ENCODE measurements at regions not wholly inside any gene's neighbourhood (a gene's known extent, or its start where the extent isn't known, plus 50 kb on each side); places are given as distances from the start of the nearest gene placed in this dataset.

GRCh38 chrX:22629105-22629725 lies 356.5 kb downstream of the CBLL2 start:
- in situ Hi-C loops (cut with MboI; ENCODE audit: low pct_unique_long_range_greater_than_20kb, low sequenced_read_pairs): no loop called here
- no peak for DNase-seq

- in situ Hi-C loops (cut with MboI; ENCODE audit: low pct_unique_long_range_greater_than_20kb, low sequenced_read_pairs): no loop called here
- DNase-seq: no peak
Measured at GRCh38 chrX:22634083-22634482, 361.4 kb downstream of the CBLL2 start.

GRCh38 chrX:22634751-22635150 lies 362.0 kb downstream of the CBLL2 start:
- no peak for DNase-seq
- in situ Hi-C loops (cut with MboI; ENCODE audit: low pct_unique_long_range_greater_than_20kb, low sequenced_read_pairs): no loop called here

- in situ Hi-C loops (cut with MboI; ENCODE audit: low pct_unique_long_range_greater_than_20kb, low sequenced_read_pairs): no loop called here
Measured at GRCh38 chrX:22648281-22648680, 351.5 kb upstream of the DDX53 start.

GRCh38 chrX:22650691-22651090 lies 349.1 kb upstream of the DDX53 start:
- in situ Hi-C loops (cut with MboI; ENCODE audit: low pct_unique_long_range_greater_than_20kb, low sequenced_read_pairs): no loop called here
- no peak for DNase-seq

More at GRCh38 chrX:22648281-22648680, 351.5 kb upstream of the DDX53 start:
- no peak for DNase-seq

DNA sequence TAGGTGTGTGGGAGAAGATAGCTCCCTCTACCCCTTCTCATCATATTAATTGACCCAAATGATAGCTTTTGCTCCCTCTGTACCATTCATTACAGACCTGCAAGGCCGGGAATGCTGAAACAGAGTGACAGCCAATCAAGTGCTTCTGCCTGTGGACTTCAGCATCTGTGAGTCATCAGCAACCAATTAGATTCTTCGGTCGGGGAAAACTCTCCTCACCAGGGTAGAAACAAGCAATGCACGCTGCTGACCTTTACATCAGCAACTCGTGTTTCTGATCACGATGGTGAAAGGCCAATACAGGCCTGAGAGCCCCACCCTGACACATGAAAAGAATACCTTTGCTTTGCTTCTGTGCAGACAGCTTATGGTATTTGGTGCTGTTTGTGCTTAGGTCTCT lies 347.2 kb upstream of the DDX53 start:
- in situ Hi-C loops (cut with MboI; ENCODE audit: low pct_unique_long_range_greater_than_20kb, low sequenced_read_pairs): no loop called here
- DNase-seq: no peak

DNA sequence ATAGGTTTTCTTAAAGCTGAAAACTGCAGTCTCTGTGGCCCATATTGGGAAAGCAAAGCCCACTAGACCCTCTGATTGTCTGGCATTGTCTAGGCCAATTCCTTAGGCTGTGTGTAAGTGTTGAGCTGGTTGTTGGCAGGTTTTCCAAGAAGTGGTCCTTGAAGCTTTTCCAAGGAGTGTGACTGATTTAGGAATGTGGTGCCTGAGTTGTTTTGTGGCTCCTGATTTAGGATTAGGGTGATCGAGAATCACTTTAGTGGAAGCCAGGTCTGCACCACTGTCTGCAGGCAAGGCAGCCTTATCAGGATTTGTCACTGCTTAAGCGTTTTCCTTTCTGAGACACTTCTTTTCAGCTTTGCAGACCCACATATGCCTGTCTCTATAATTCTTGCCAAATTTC lies 339.0 kb upstream of the DDX53 start:
- no peak for DNase-seq
- in situ Hi-C loops (cut with MboI; ENCODE audit: low pct_unique_long_range_greater_than_20kb, low sequenced_read_pairs): no loop called here

- no peak for DNase-seq
- in situ Hi-C loops (cut with MboI; ENCODE audit: low pct_unique_long_range_greater_than_20kb, low sequenced_read_pairs): no loop called here
Measured at GRCh38 chrX:22662776-22663175, 337.0 kb upstream of the DDX53 start.

DNA sequence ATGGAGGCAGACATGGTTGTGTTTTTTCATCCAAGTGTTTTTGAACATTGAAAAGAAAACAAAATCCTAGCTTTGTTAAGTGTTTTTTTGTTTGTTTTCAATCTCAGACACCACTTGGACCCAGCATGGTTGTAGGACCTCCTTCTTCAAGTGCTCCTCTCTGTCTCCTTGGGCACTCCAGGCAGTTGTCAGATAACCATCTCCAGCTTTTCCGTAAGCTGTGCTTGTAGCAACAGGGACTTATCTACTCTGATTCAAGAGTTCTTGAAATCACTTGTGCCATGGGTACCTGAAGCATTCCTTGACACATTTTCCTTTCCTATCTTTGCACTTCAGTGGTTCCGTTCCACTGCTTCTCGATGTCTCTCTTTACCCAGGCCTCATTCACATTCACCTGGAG lies 334.9 kb upstream of the DDX53 start:
- DNase-seq: no peak
- in situ Hi-C loops (cut with MboI; ENCODE audit: low pct_unique_long_range_greater_than_20kb, low sequenced_read_pairs): no loop called here

DNA sequence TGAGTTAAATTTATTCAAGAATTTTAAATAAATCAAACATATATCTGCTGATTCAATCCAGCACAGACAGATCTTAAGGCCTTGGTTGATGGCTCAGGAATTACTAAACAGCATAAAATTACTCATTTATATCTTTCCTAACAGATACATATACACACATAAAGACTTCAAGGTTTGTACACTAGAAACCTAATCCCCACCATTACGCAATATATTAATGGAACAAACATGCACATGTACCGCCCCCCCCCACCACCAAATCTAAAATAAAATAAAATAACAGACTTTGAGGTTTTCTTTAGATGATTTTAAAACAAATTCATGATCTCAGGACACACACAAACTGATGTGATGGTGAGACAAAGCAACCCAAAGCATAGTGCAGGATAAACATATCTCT lies 333.9 kb upstream of the DDX53 start:
- in situ Hi-C loops (cut with MboI; ENCODE audit: low pct_unique_long_range_greater_than_20kb, low sequenced_read_pairs): no loop called here
- DNase-seq: no peak

DNA sequence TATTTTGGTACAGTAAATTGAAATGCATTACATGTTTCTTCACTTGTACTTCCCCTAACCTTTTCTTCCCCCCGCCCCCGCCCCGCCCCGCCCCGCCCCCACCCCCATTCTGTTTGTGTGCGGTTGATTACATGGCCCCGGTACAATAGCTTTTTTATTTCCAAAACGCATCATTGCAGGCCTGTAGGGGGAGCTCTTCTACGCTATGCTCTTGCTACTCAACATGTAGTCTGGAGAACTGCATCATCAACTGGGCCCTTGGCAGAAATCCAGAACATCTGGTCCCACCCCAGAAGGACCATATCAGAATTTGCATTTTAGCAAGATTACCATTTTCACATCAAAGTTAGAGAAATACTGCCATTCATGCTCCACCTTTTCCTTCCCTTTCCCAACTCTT lies 333.3 kb upstream of the DDX53 start:
- DNase-seq: peak; percentile 71
- in situ Hi-C loops (cut with MboI; ENCODE audit: low pct_unique_long_range_greater_than_20kb, low sequenced_read_pairs): no loop called here

GRCh38 chrX:22674932-22675331 lies 324.8 kb upstream of the DDX53 start:
- in situ Hi-C loops (cut with MboI; ENCODE audit: low pct_unique_long_range_greater_than_20kb, low sequenced_read_pairs): no loop called here
- DNase-seq: no peak

- DNase-seq: peak; percentile 71
- in situ Hi-C loops (cut with MboI; ENCODE audit: low pct_unique_long_range_greater_than_20kb, low sequenced_read_pairs): no loop called here
Measured at GRCh38 chrX:22686138-22686541, 313.6 kb upstream of the DDX53 start.

- no peak for DNase-seq
- in situ Hi-C loops (cut with MboI; ENCODE audit: low pct_unique_long_range_greater_than_20kb, low sequenced_read_pairs): no loop called here
Measured at GRCh38 chrX:22689290-22689689, 310.5 kb upstream of the DDX53 start.

- no peak for DNase-seq
Measured at GRCh38 chrX:22690116-22690515, 309.6 kb upstream of the DDX53 start.

DNA sequence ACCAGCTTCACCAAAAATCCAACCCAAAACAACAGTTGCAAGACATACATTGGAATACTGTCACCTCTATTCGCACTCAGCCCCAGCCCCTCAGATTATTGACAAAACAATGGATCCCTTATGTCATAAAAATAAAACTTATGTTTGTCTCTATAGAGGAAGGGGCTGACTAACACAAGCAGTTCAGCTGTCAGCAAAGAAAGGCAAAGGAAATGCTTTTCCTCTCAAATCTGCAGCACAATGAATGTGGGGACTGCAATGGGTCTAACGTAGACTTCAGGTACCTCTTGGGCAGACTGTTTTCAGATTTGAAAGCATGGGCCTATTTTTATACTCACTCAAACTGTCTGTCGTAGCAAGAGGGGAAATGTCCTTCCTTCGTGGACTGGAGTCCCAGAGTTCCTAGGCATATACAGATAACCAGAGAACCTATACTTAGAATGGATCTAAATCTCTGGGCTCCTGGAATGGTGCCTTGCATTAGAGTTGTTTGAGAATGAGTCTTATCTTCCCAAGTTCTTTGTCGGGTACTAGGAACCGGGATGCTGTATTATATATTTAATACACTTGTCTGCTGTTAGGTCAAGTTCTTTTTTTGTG lies 307.7 kb upstream of the DDX53 start:
- in situ Hi-C loops (cut with MboI; ENCODE audit: low pct_unique_long_range_greater_than_20kb, low sequenced_read_pairs): no loop called here
- no peak for DNase-seq

More at GRCh38 chrX:22690116-22690515, 309.6 kb upstream of the DDX53 start:
- in situ Hi-C loops (cut with MboI; ENCODE audit: low pct_unique_long_range_greater_than_20kb, low sequenced_read_pairs): no loop called here

- no peak for DNase-seq
- in situ Hi-C loops (cut with MboI; ENCODE audit: low pct_unique_long_range_greater_than_20kb, low sequenced_read_pairs): no loop called here
Measured at GRCh38 chrX:22698151-22698550, 301.6 kb upstream of the DDX53 start.

DNA sequence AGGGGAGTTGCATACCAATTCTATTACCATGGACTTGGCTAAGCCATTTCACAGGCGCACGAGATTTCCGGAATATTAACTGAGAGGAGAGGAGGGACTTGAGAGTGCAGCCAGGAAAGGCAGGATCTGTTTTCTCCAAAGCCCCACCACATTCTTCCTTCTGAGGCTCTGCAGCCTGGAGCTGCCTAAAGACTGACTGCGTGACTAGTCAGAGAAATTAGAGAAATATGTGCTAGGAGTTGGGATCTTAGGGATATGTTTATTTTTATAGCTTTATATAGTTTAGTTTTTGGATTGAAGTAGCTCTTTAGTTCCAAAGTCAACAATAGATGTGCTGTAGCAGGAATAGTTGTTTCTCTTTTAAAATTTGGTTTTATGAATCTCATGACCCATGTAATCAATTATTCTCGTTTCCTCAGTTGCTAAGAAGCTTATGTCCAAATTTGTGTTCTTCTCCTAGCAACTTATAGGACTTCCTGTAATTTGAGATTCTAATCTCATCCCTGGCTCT lies 300.1 kb upstream of the DDX53 start:
- in situ Hi-C loops (cut with MboI; ENCODE audit: low pct_unique_long_range_greater_than_20kb, low sequenced_read_pairs): no loop called here
- no peak for DNase-seq

- in situ Hi-C loops (cut with MboI; ENCODE audit: low pct_unique_long_range_greater_than_20kb, low sequenced_read_pairs): no loop called here
- DNase-seq: no peak
Measured at GRCh38 chrX:22712942-22713341, 286.8 kb upstream of the DDX53 start.

DNA sequence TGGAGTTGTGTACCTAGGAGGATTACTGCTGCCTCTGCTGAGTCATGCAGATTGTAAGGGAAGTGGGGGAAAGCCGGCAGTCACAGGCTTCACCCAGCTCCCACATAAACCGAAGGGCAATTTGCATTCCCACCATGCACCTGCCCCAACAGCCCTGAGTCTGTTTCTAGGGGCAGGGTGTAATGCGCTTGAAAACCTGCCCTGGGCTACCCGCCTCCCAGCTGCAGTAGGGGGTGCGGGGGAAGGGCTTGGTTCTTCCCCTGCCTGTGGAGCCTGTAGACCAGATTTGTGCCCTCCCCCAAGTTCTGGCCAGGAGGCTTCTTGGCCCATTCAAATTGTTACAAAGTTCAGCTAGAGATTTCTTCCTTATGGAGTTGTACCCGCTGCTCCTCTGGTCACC lies 269.2 kb upstream of the DDX53 start:
- in situ Hi-C loops (cut with MboI; ENCODE audit: low pct_unique_long_range_greater_than_20kb, low sequenced_read_pairs): no loop called here
- no peak for DNase-seq

- in situ Hi-C loops (cut with MboI; ENCODE audit: low pct_unique_long_range_greater_than_20kb, low sequenced_read_pairs): no loop called here
- DNase-seq: no peak
Measured at GRCh38 chrX:22737541-22737940, 262.2 kb upstream of the DDX53 start.

All from KBM-7 (cell line).